ENCODE measurements at regions not wholly inside any gene's neighbourhood (a gene's known extent, or its start where the extent isn't known, plus 50 kb on each side); places are given as distances from the start of the nearest gene placed in this dataset.
"Not testable (repeated sequence)": the region's sequence is repeated elsewhere in the genome, so short reads cannot be mapped to it uniquely, and the experiment has no call there.

DNA sequence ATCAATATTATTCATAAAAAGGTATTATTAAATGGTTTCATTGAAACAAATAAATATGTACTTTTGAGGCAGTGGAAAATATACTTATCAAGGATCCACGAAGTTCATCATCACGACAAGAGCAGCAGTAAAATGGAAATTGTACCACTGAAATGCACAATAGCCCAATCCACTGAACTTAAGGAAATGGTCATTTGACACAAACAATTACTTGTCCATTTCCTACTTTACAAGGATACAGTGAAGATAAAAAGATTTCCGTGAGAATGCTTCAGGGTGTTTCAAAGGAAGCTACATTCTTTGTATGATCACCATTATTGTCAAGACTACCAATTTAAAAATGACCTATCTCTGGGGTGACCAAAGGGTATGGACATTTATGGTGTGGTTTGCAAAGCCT lies 210.3 kb downstream of the SYK start:
- DNase-seq (ENCODE audit: low spot score) (no peak), ATAC-seq (no peak)
- intact Hi-C loops (cut with DNase I): no loop called here

GRCh38 chr9:91012933-91013841 lies 211.6 kb downstream of the SYK start:
- ATAC-seq (no peak), DNase-seq (ENCODE audit: low spot score) (no peak)
- intact Hi-C loops (cut with DNase I): no loop called here

GRCh38 chr9:91017245-91017644 lies 215.6 kb downstream of the SYK start:
- intact Hi-C loops (cut with DNase I): no loop called here
- DNase-seq (ENCODE audit: low spot score) (no peak), ATAC-seq (no peak)

DNA sequence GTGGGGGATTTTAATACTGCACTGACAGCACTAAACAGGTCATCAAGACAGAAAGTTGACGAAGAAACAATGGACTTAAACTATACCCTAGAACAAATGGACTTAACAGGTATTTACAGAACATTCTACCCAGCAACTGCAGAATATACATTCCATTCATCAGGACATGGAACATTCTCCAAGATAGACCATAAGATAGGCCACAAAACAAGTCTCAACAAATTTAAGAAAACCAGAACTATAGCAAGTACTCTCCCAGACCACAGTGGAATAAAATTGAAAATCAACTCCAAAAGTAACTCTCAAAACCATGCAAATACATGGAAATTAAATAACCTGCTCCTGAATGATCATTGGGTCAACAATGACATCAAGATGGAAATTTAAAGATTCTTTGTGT lies 218.3 kb downstream of the SYK start:
- DNase-seq (ENCODE audit: low spot score); intact Hi-C loops (cut with DNase I); ATAC-seq: not testable (repeated sequence)

- DNase-seq (ENCODE audit: low spot score); ATAC-seq; intact Hi-C loops (cut with DNase I): not testable (repeated sequence)
Observed at GRCh38 chr9:91021656-91022055, 220.0 kb downstream of the SYK start.

DNA sequence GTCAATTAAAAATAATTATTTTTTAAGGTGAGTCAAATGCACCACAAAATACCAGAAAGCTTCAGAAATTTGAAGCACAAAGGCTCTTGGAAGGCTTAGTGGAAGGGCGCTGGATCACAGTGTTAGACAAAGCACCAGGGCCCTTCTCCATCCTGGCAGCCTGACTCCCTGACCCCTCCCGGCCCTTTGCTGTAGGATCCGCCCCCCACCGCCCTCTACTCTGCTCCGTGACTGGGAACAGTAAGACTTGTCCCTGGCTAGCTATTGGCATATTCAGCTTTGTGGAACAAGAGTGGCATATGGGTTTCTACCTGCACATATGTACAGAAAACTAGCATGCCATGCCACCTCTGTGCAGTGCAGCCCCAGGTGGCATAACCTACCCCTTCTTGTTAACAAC lies 222.1 kb downstream of the SYK start:
- ATAC-seq (no peak), DNase-seq (ENCODE audit: low spot score) (no peak)
- intact Hi-C loops (cut with DNase I): no loop called here

GRCh38 chr9:91024841-91025240 lies 223.2 kb downstream of the SYK start:
- no peak for ATAC-seq
- DNase-seq (ENCODE audit: low spot score): no peak
- intact Hi-C loops (cut with DNase I): no loop called here

- DNase-seq (ENCODE audit: low spot score) (no peak), ATAC-seq (no peak)
Observed at GRCh38 chr9:91025856-91026255, 224.2 kb downstream of the SYK start.

DNA sequence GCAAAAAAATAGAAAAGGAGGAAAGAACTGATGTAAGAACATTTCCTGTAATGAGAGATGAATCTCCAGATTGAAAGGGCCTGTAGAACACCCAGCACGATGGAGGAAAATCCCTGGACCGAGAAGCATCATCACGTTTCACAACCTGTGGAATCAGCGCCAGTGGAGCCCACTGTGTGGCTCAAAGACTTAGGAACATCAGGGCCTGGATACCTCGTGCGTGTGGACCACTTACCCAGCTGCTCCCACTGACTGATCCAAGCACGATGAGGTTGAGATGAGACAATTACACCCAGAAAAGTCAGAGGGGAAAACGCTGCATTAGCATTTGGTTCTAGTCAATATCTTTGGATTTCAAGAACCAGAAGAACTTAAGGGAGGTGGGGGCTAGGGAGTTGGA lies 224.6 kb downstream of the SYK start:
- DNase-seq (ENCODE audit: low spot score) (no peak), ATAC-seq (no peak)
- intact Hi-C loops (cut with DNase I): no loop called here

More at GRCh38 chr9:91025856-91026255, 224.2 kb downstream of the SYK start:
- intact Hi-C loops (cut with DNase I): no loop called here

- DNase-seq (ENCODE audit: low spot score): no peak
- intact Hi-C loops (cut with DNase I): no loop called here
- ATAC-seq: no peak
Observed at GRCh38 chr9:91027005-91027404, 225.4 kb downstream of the SYK start.

- ATAC-seq: no peak
- DNase-seq (ENCODE audit: low spot score): no peak
- intact Hi-C loops (cut with DNase I): no loop called here
Observed at GRCh38 chr9:91028166-91028827, 226.7 kb downstream of the SYK start.

- DNase-seq (ENCODE audit: low spot score) (no peak), ATAC-seq (peak; percentile 75)
- intact Hi-C loops (cut with DNase I): loop anchor here (10.0 kb wide), 1 partner anchor 395 kb away; the partner anchor contains the start of gene NFIL3
Observed at GRCh38 chr9:91029650-91030361, 228.2 kb downstream of the SYK start.

GRCh38 chr9:91032121-91032531 lies 230.5 kb downstream of the SYK start:
- intact Hi-C loops (cut with DNase I): loop anchor here (10.0 kb wide), 1 partner anchor 393 kb away; the partner anchor contains the start of gene NFIL3
- DNase-seq (ENCODE audit: low spot score) (peak; percentile 34), ATAC-seq (no peak)

- intact Hi-C loops (cut with DNase I): loop anchor here (10.0 kb wide), 1 partner anchor 392 kb away; the partner anchor contains the start of gene NFIL3
- DNase-seq (ENCODE audit: low spot score) (peak; percentile 23), ATAC-seq (no peak)
Observed at GRCh38 chr9:91033270-91033669, 231.7 kb downstream of the SYK start.

GRCh38 chr9:91033797-91034196 lies 232.2 kb downstream of the SYK start:
- ATAC-seq (no peak), DNase-seq (ENCODE audit: low spot score) (peak; percentile 59)
- intact Hi-C loops (cut with DNase I): loop anchor here (10.0 kb wide), 1 partner anchor 391 kb away; the partner anchor contains the start of gene NFIL3

DNA sequence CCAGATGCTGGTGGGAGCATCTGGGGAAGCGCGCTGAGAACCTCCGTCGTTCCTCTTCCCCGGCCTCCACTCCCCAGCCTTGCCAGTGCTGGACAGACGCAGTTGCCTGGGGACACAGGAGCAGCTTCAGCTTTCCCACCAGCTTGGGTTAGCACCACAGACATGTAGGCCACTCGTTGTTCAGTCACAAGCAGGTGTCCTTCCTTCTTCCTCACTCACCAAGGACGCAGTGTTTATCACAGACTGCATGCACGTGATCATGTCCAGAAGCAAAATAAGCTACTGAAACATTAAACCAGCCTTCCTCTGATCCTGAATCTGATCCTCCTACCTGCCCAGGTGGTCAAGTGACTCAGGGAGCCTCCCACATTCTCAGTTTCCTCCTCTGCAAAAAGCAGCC lies 232.9 kb downstream of the SYK start:
- no peak for DNase-seq (ENCODE audit: low spot score)
- intact Hi-C loops (cut with DNase I): loop anchor here (10.0 kb wide), 1 partner anchor 390 kb away; the partner anchor contains the start of gene NFIL3

DNA sequence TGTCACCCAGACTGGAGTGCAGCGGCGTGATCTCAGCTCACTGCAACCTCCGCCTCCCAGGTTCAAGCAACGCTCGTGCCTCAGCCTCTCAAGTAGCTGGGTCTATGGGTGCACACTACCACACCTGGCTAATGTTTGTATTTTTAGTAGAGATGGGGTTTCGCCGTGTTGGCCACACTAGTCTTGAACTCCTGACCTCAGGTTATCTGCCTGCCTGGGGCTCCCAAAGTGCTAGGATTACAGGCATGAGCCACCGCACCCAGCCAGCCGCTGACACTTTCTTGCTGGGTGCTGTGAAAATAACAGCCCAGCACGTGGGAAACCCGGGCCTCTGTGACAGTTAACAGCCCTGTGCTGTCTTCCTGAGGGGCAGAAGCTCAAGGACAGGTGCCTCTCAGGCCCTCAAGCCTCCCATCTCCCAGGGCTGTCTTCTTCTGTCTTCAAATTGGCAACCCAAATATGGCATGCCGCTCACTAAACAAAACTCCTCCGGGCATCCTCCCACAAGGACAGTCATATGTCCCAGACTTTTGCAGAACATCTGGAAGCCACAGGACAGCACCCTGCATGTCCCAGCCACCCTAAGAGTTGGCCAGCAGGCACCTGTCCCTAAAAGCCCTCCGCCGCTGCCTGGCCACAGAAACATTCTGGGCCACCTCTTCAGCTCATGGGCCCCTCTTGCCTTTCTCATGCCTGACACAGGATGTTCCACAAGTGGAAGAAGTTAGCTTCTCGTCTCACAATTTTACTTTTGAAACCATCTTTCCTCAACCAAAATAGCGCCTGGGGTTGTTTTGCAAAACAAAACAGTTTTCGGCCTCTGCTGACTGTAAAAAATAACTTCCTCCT lies 233.6 kb downstream of the SYK start:
- ATAC-seq: no peak
- peak; percentile 44 for DNase-seq (ENCODE audit: low spot score)
- intact Hi-C loops (cut with DNase I): loop anchor here (10.0 kb wide), 1 partner anchor 390 kb away; the partner anchor contains the start of gene NFIL3

More for the DNA sequence above, 232.9 kb downstream of the SYK start:
- ATAC-seq: no peak

DNA sequence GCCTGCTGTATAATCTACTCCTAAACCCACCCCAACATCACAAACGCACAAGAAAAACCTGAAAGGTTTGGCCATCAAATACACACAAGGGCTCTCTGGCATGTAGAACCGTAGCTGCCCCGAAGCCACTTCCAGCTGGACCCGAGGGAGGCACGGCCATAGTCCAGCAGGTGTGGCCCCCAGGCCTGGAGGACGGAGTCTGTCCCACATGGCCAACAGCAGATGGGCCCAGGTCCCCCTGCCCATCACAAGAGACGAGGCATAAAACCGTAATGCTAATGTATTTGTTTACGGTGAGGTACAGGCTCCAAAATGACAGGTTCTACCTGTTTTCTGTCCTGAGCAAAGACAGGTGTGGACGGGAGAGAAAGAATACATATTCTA lies 234.2 kb downstream of the SYK start:
- no peak for ATAC-seq
- intact Hi-C loops (cut with DNase I): loop anchor here (10.0 kb wide), 1 partner anchor 389 kb away; the partner anchor contains the start of gene NFIL3
- DNase-seq (ENCODE audit: low spot score): peak; percentile 37

Data from sciatic nerve (tissue), 2 donors.